Hepatocyte (in vitro differentiated cells): ENCODE measurements at regions not wholly inside any gene's neighbourhood (a gene's known extent, or its start where the extent isn't known, plus 50 kb on each side); places are given as distances from the start of the nearest gene placed in this dataset.

Source experiments
- DNase-seq: peaks from one replicate; pipeline ENCODE4 v3.0.0-alpha.2; 2016; ENCODE audit warnings: low spot score
- H2AFZ ChIP-seq: fragments of 200-600 bp; sonication (generic); 2 replicates; pipeline ENCODE4 v1.6.0; 2016; ENCODE audit warnings: antibody characterized with exemption, mild to moderate bottlenecking
- H3K27ac ChIP-seq: fragments of 200-600 bp; sonication (generic); 2 replicates; pipeline ENCODE4 v1.5.1; 2016; ENCODE audit warnings: mild to moderate bottlenecking
- H3K27me3 ChIP-seq: fragments of 200-600 bp; sonication (generic); 2 replicates; pipeline ENCODE4 v1.6.1; 2016
- H3K36me3 ChIP-seq: fragments of 200-600 bp; sonication (generic); replicated peaks from 2 replicates; pipeline ENCODE4 v1.5.1; 2016; ENCODE audit warnings: low read depth; ENCODE audit not compliant: insufficient read depth
- H3K4me1 ChIP-seq: fragments of 200-600 bp; sonication (generic); 2 replicates; pipeline ENCODE4 v1.5.1; 2016; ENCODE audit warnings: mild to moderate bottlenecking, moderate library complexity; ENCODE audit not compliant: insufficient read depth
- H3K4me2 ChIP-seq: fragments of 200-600 bp; sonication (generic); 2 replicates; pipeline ENCODE4 v1.6.0; 2016
- H3K4me3 ChIP-seq: fragments of 200-600 bp; sonication (generic); 2 replicates; pipeline ENCODE4 v1.5.1; 2016; ENCODE audit warnings: mild to moderate bottlenecking
- H3K79me2 ChIP-seq: fragments of 200-600 bp; sonication (generic); 2 replicates; pipeline ENCODE4 v1.6.0; 2017; ENCODE audit warnings: mild to moderate bottlenecking
- H3K9me2 ChIP-seq: fragments of 200-600 bp; sonication (generic); replicated peaks from 2 replicates; pipeline ENCODE4 v1.6.0; 2017; ENCODE audit warnings: mild to moderate bottlenecking; ENCODE audit not compliant: insufficient read depth
- H3K9me3 ChIP-seq: fragments of 200-600 bp; sonication (generic); 2 replicates; pipeline ENCODE4 v1.5.1; 2016; ENCODE audit warnings: low read depth, mild to moderate bottlenecking
- H4K20me1 ChIP-seq: fragments of 200-600 bp; sonication (generic); 2 replicates; pipeline ENCODE4 v1.6.0; 2016; ENCODE audit warnings: mild to moderate bottlenecking; ENCODE audit not compliant: insufficient read depth, poor library complexity, severe bottlenecking
- CTCF ChIP-seq: fragments of 200-600 bp; sonication (generic); IDR thresholded peaks from 2 replicates; pipeline ENCODE4 v1.5.1; 2016; ENCODE audit warnings: antibody characterized with exemption, mild to moderate bottlenecking; ENCODE audit not compliant: poor library complexity
- EZH2 ChIP-seq: fragments of 200-600 bp; sonication (generic); IDR thresholded peaks from 2 replicates; pipeline ENCODE4 v1.6.1; 2016; ENCODE audit warnings: antibody characterized with exemption, mild to moderate bottlenecking, borderline replicate concordance
- EZH2phosphoT487 ChIP-seq: fragments of 200-600 bp; sonication (generic); IDR thresholded peaks from one replicate; pipeline ENCODE4 v1.6.1; 2018; ENCODE audit warnings: antibody characterized with exemption, mild to moderate bottlenecking, low read depth, moderate library complexity; ENCODE audit not compliant: unreplicated experiment, severe bottlenecking
- WGBS: methylation state at CpG from one replicate; pipeline ENCODE4 v1.1.6; 2016; ENCODE audit warnings: low lambda C conversion rate; ENCODE audit errors: missing lambda C conversion rate; 5-methylcytosine and 5-hydroxymethylcytosine counted together

- no peaks in the 10 kb centered on the region for H3K4me1 ChIP-seq
- DNase-seq: no peak
- no peak overlapping the region for H3K4me2 ChIP-seq
- TF ChIP-seq EZH2 (no peak), CTCF (no peak), EZH2phosphoT487 (no peak)
- no peaks in the 10 kb centered on the region for H3K9me3 ChIP-seq
- no peaks in the 10 kb centered on the region for H3K36me3 ChIP-seq
- no peaks in the 10 kb centered on the region for H3K27me3 ChIP-seq
- no peaks in the 10 kb centered on the region for H4K20me1 ChIP-seq
- no peaks in the 10 kb centered on the region for H3K79me2 ChIP-seq
- H3K4me3 ChIP-seq: no peak overlapping the region
- no peak overlapping the region for H2AFZ ChIP-seq
- no peaks in the 10 kb centered on the region for H3K9me2 ChIP-seq
- WGBS: 96% methylated on average over 1 of the region's 1 CpG
- H3K27ac ChIP-seq: no peak overlapping the region
Observed at GRCh38 chr3:17931131-17931530, 188.7 kb upstream of the TBC1D5 start.

GRCh38 chr3:17928502-17929145 lies 186.2 kb upstream of the TBC1D5 start:
- no peaks in the 10 kb centered on the region for H3K36me3 ChIP-seq
- no peaks in the 10 kb centered on the region for H3K9me2 ChIP-seq
- no peaks in the 10 kb centered on the region for H3K4me1 ChIP-seq
- no peak overlapping the region for H3K4me2 ChIP-seq
- WGBS: 73% methylated on average over 3 of the region's 4 CpGs
- no peaks in the 10 kb centered on the region for H3K27me3 ChIP-seq
- no peaks in the 10 kb centered on the region for H4K20me1 ChIP-seq
- no peak overlapping the region for H3K4me3 ChIP-seq
- no peak for TF ChIP-seq EZH2phosphoT487
- TF ChIP-seq CTCF: no peak
- TF ChIP-seq EZH2: no peak
- no peak overlapping the region for H2AFZ ChIP-seq
- H3K9me3 ChIP-seq: no peaks in the 10 kb centered on the region
- no peaks in the 10 kb centered on the region for H3K79me2 ChIP-seq
- no peak for DNase-seq
- H3K27ac ChIP-seq: no peak overlapping the region

GRCh38 chr3:17927036-17927435 lies 184.6 kb upstream of the TBC1D5 start:
- DNase-seq: no peak
- Histone ChIP-seq H3K36me3 (no peaks in the 10 kb centered on the region), H3K27ac (no peak overlapping the region), H3K4me2 (no peak overlapping the region), H3K79me2 (no peaks in the 10 kb centered on the region), H4K20me1 (no peaks in the 10 kb centered on the region), H3K9me2 (no peaks in the 10 kb centered on the region), H3K27me3 (no peaks in the 10 kb centered on the region), H3K9me3 (no peaks in the 10 kb centered on the region), H3K4me1 (no peaks in the 10 kb centered on the region), H3K4me3 (no peak overlapping the region), H2AFZ (no peak overlapping the region)
- TF ChIP-seq EZH2: no peak
- TF ChIP-seq EZH2phosphoT487: no peak
- no peak for TF ChIP-seq CTCF
- 74% methylated on average over 3 of the region's 3 CpGs for WGBS

GRCh38 chr3:17915341-17915740 lies 172.9 kb upstream of the TBC1D5 start:
- no peak overlapping the region for H2AFZ ChIP-seq
- no peak overlapping the region for H3K27ac ChIP-seq
- H3K4me1 ChIP-seq: no peaks in the 10 kb centered on the region
- no peaks in the 10 kb centered on the region for H3K36me3 ChIP-seq
- H4K20me1 ChIP-seq: no peaks in the 10 kb centered on the region
- no peak overlapping the region for H3K4me3 ChIP-seq
- H3K9me2 ChIP-seq: no peaks in the 10 kb centered on the region
- H3K9me3 ChIP-seq: no peaks in the 10 kb centered on the region
- H3K27me3 ChIP-seq: no peaks in the 10 kb centered on the region
- no peak for DNase-seq
- no peaks in the 10 kb centered on the region for H3K79me2 ChIP-seq
- TF ChIP-seq EZH2 (no peak), EZH2phosphoT487 (no peak), CTCF (no peak)
- WGBS: 83% methylated on average over 4 of the region's 4 CpGs
- no peak overlapping the region for H3K4me2 ChIP-seq
